GM18907 (cell line): ENCODE measurements at regions not wholly inside any gene's neighbourhood (a gene's known extent, or its start where the extent isn't known, plus 50 kb on each side); places are given as distances from the start of the nearest gene placed in this dataset.

Experiments used
- ATAC-seq: cut with Tn5 transposase; IDR thresholded peaks from one replicate; pipeline ENCODE4 v1.9.1; 2021; ENCODE audit warnings: mild to moderate bottlenecking, moderate library complexity; ENCODE audit not compliant: unreplicated experiment

GRCh38 chrX:39946822-39947221 lies 150.9 kb downstream of the BCOR start:
- no peak for ATAC-seq

GRCh38 chrX:39948582-39948981 lies 149.2 kb downstream of the BCOR start:
- no peak for ATAC-seq

- no peak for ATAC-seq
Observed at GRCh38 chrX:39950018-39950688, 147.6 kb downstream of the BCOR start.

GRCh38 chrX:39952989-39953388 lies 144.8 kb downstream of the BCOR start:
- no peak for ATAC-seq

GRCh38 chrX:39953879-39954278 lies 143.9 kb downstream of the BCOR start:
- no peak for ATAC-seq

- no peak for ATAC-seq
Observed at GRCh38 chrX:39954851-39955250, 142.9 kb downstream of the BCOR start.

- ATAC-seq, result no peak
Observed at GRCh38 chrX:39955625-39956024, 142.1 kb downstream of the BCOR start.

GRCh38 chrX:39956803-39957394 lies 140.9 kb downstream of the BCOR start:
- no peak for ATAC-seq

- ATAC-seq, result no peak
Observed at GRCh38 chrX:39957816-39958566, 139.8 kb downstream of the BCOR start.

- no peak for ATAC-seq
Observed at GRCh38 chrX:39958850-39959249, 138.9 kb downstream of the BCOR start.

- no peak for ATAC-seq
Observed at GRCh38 chrX:39960219-39960618, 137.5 kb downstream of the BCOR start.

GRCh38 chrX:39961441-39961840 lies 136.3 kb downstream of the BCOR start:
- no peak for ATAC-seq

GRCh38 chrX:39965051-39965573 lies 132.6 kb downstream of the BCOR start:
- no peak for ATAC-seq

GRCh38 chrX:39966176-39966575 lies 131.6 kb downstream of the BCOR start:
- ATAC-seq, result no peak

- ATAC-seq, result no peak
Observed at GRCh38 chrX:39967348-39967747, 130.4 kb downstream of the BCOR start.

- ATAC-seq, result no peak
Observed at GRCh38 chrX:39969099-39969818, 128.5 kb downstream of the BCOR start.

- no peak for ATAC-seq
Observed at GRCh38 chrX:39969819-39970504, 127.8 kb downstream of the BCOR start.

- ATAC-seq, result no peak
Observed at GRCh38 chrX:39971760-39972159, 126.0 kb downstream of the BCOR start.

- ATAC-seq, result no peak
Observed at GRCh38 chrX:39972340-39972739, 125.4 kb downstream of the BCOR start.

GRCh38 chrX:39973810-39974209 lies 123.9 kb downstream of the BCOR start:
- no peak for ATAC-seq

GRCh38 chrX:39974270-39974669 lies 123.5 kb downstream of the BCOR start:
- ATAC-seq, result no peak
